WTC11 (cell line): ENCODE measurements at regions not wholly inside any gene's neighbourhood (a gene's known extent, or its start where the extent isn't known, plus 50 kb on each side); places are given as distances from the start of the nearest gene placed in this dataset.

Experiments used
- ATAC-seq: fragments of 200-7000 bp; cut with Tn5 transposase; 2 replicates; pipeline ENCODE4 v1.10.0; 2021; ENCODE audit warnings: mild to moderate bottlenecking, moderate library complexity
- CTCF ChIA-PET: fragments of 300-600 bp; sonication (Branson Sonifier 250); formaldehyde crosslinking; loops from one replicate; lab custom pipeline; 2021; ENCODE audit warnings: antibody characterized with exemption; lab: Charles Lee
- POLR2A ChIA-PET: fragments of 350-600 bp; sonication (Branson Sonifier 250); formaldehyde crosslinking; loops from one replicate; lab custom pipeline; 2021; ENCODE audit warnings: antibody characterized with exemption; lab: Charles Lee
- DNase-seq: peaks from one replicate; pipeline ENCODE4 v3.0.0; 2021; ENCODE audit warnings: low spot score
- H3K27ac Mint-ChIP-seq: 2 replicates; pipeline ENCODE4 v1.8.0; 2021; ENCODE audit warnings: mixed read lengths
- H3K27me3 Mint-ChIP-seq: 2 replicates; pipeline ENCODE4 v1.8.0; 2021; ENCODE audit warnings: low read depth, mild to moderate bottlenecking, moderate library complexity, mixed read lengths
- H3K36me3 Mint-ChIP-seq: 2 replicates; pipeline ENCODE4 v1.8.0; 2021; ENCODE audit warnings: mixed read lengths
- H3K4me1 Mint-ChIP-seq: 2 replicates; pipeline ENCODE4 v1.8.0; 2022; ENCODE audit warnings: mixed read lengths
- H3K4me3 Mint-ChIP-seq: 2 replicates; pipeline ENCODE4 v1.8.0; 2021; ENCODE audit warnings: mild to moderate bottlenecking, moderate library complexity, mixed read lengths
- H3K9me3 Mint-ChIP-seq: 2 replicates; pipeline ENCODE4 v1.8.0; 2021; ENCODE audit warnings: mixed read lengths
- ARID4B ChIP-seq: sonication (generic); formaldehyde crosslinking; IDR thresholded peaks from 2 replicates; pipeline ENCODE4 v1.8.0; 2023; ENCODE audit warnings: missing genetic modification reagents, mild to moderate bottlenecking, borderline replicate concordance
- ATF1 ChIP-seq: sonication (generic); formaldehyde crosslinking; IDR thresholded peaks from 2 replicates; pipeline ENCODE4 v1.8.1; 2023; ENCODE audit warnings: mild to moderate bottlenecking, moderate library complexity, missing genetic modification reagents
- ATF3 ChIP-seq: sonication (generic); formaldehyde crosslinking; conservative IDR thresholded peaks from 2 replicates; pipeline ENCODE4 v1.8.1; 2022; ENCODE audit warnings: mild to moderate bottlenecking, missing genetic modification reagents
- ETV6 ChIP-seq: sonication (generic); formaldehyde crosslinking; IDR thresholded peaks from 2 replicates; pipeline ENCODE4 v1.8.1; 2022; ENCODE audit warnings: mild to moderate bottlenecking, missing genetic modification reagents
- MXD4 ChIP-seq: fragments of 250-450 bp; sonication (Bioruptor Pico); IDR thresholded peaks from 2 replicates; pipeline ENCODE4 v1.8.0; 2021; ENCODE audit warnings: mild to moderate bottlenecking, moderate library complexity, borderline replicate concordance
- NFATC4 ChIP-seq: fragments of 250-450 bp; sonication (Bioruptor Pico); IDR thresholded peaks from 2 replicates; pipeline ENCODE4 v1.9.0; 2021; ENCODE audit warnings: mild to moderate bottlenecking
- NFYB ChIP-seq: sonication (generic); formaldehyde crosslinking; conservative IDR thresholded peaks from 2 replicates; pipeline ENCODE4 v1.8.0; 2022; ENCODE audit warnings: low read depth, missing genetic modification reagents
- NR1H2 ChIP-seq: sonication (generic); formaldehyde crosslinking; IDR thresholded peaks from 2 replicates; pipeline ENCODE4 v1.9.0; 2021; ENCODE audit warnings: mild to moderate bottlenecking, moderate library complexity, missing genetic modification reagents
- PRRX2 ChIP-seq: fragments of 250-450 bp; sonication (Bioruptor Pico); IDR thresholded peaks from 2 replicates; pipeline ENCODE4 v1.8.0; 2021; ENCODE audit warnings: mild to moderate bottlenecking
- SOX15 ChIP-seq: fragments of 250-450 bp; sonication (Bioruptor Pico); IDR thresholded peaks from 2 replicates; pipeline ENCODE4 v1.9.0; 2021; ENCODE audit warnings: mild to moderate bottlenecking
- ZBTB21 ChIP-seq: sonication (generic); formaldehyde crosslinking; IDR thresholded peaks from 2 replicates; pipeline ENCODE4 v1.8.1; 2023; ENCODE audit warnings: mild to moderate bottlenecking, missing genetic modification reagents, borderline replicate concordance
- ZNF121 ChIP-seq: sonication (generic); formaldehyde crosslinking; IDR thresholded peaks from 2 replicates; pipeline ENCODE4 v1.8.0; 2023; ENCODE audit warnings: missing genetic modification reagents
- ZNF219 ChIP-seq: sonication (generic); formaldehyde crosslinking; IDR thresholded peaks from 2 replicates; pipeline ENCODE4 v1.8.0; 2023; ENCODE audit warnings: missing genetic modification reagents, mild to moderate bottlenecking, borderline replicate concordance
- ZNF232 ChIP-seq: sonication (generic); formaldehyde crosslinking; IDR thresholded peaks from 2 replicates; pipeline ENCODE4 v1.8.0; 2022; ENCODE audit warnings: mild to moderate bottlenecking, missing genetic modification reagents
- ZNF425 ChIP-seq: fragments of 250-450 bp; sonication (Bioruptor Pico); conservative IDR thresholded peaks from 2 replicates; pipeline ENCODE4 v1.9.0; 2021; ENCODE audit warnings: mild to moderate bottlenecking
- ZSCAN18 ChIP-seq: fragments of 250-450 bp; sonication (Bioruptor Pico); IDR thresholded peaks from 2 replicates; pipeline ENCODE4 v2.1.2; 2022; ENCODE audit warnings: mild to moderate bottlenecking, moderate library complexity
- TF ChIP-seq, protein P1 (sequence below): sonication (generic); formaldehyde crosslinking; IDR thresholded peaks from 2 replicates; pipeline ENCODE4 v1.8.0; 2023; ENCODE audit warnings: missing genetic modification reagents
- TF ChIP-seq, protein P2 (sequence below): sonication (generic); formaldehyde crosslinking; IDR thresholded peaks from 2 replicates; pipeline ENCODE4 v1.8.1; 2023; ENCODE audit warnings: mild to moderate bottlenecking, missing genetic modification reagents, borderline replicate concordance

DNA sequence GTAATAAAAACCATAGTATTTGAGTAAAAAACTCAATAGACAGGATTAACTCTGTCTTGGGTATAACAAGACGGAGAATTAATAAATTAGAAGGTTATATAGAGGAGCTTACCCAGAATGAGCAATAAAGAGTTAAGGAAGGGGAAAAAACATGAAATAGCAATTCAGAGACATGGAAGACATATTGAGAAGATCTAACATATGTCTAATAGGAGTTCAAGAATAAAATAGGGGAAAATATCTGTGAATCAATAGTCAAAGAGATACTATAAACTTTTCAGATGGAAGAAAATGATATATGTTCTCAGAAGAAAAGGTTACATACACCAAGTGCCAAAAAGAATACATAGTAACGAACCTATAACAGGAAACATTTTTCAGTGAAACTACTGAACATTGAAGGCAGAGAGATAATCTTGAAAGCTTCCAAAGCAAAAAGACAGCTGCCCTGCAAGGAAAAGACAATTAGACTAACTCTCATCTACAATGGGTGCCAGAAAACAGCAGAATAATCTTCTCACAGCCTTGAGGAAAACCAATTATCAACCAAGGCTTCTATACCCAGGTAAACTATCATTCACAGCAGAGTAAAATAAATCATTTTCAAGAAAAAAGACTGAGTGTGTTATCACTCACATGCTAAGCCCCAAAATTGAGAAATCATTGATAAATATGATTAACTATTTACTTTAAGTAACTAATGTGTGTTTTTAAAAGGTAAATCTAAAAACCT, 106.0 kb downstream of the ENC1 start (continued):
- no peak for TF ChIP-seq ZNF425 (CRISPR knock-in tag)
- TF ChIP-seq, protein P1, sequence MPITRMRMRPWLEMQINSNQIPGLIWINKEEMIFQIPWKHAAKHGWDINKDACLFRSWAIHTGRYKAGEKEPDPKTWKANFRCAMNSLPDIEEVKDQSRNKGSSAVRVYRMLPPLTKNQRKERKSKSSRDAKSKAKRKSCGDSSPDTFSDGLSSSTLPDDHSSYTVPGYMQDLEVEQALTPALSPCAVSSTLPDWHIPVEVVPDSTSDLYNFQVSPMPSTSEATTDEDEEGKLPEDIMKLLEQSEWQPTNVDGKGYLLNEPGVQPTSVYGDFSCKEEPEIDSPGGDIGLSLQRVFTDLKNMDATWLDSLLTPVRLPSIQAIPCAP (CRISPR knock-in tag): no peak

DNA sequence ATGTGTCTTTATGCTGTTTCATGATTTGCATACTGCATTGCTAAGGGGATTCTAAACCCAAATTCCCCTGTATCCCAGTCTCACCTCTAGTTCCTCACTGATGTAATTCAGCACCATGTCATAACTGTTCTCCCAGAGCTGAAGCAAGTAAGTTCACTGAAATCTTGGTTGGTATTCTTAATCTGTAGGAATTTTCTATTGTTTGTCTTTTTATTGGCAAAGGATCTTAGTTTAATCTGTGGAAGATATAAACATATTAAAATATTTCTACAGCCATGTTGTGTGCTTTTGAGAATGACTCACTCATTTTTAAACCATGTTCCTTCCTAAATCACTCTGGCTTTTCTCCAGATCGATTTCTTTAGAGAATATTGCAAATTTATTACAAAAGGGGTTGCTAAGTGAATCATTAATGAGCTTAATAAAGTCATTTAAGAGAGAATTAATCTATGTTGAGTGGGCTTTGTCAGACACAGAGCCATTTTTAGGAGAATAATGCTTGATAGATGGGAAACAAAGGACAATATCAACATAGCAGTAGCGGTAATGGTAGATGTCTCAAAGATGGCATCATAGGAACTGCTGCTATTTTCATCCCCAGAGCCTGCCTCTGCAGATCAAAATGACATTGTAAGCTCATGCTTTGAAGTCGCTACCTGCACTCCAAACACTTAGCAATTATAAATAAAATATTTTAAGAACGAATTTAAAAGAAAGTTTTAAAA, 110.0 kb downstream of the ENC1 start:
- no peak for ATAC-seq
- no peak for DNase-seq
- TF ChIP-seq ZSCAN18 (no peak), ZNF121 (CRISPR knock-in tag) (no peak), NFATC4 (CRISPR knock-in tag) (no peak), ZBTB21 (CRISPR knock-in tag) (no peak), NR1H2 (CRISPR knock-in tag) (no peak), ZNF425 (CRISPR knock-in tag) (no peak), ZNF232 (no peak), PRRX2 (no peak), ARID4B (no peak), NFYB (no peak), ZNF219 (CRISPR knock-in tag) (no peak), SOX15 (CRISPR knock-in tag) (no peak), ETV6 (CRISPR knock-in tag) (no peak), ATF1 (no peak), ATF3 (CRISPR knock-in tag) (no peak), MXD4 (CRISPR knock-in tag) (no peak)
- TF ChIP-seq, protein P2, sequence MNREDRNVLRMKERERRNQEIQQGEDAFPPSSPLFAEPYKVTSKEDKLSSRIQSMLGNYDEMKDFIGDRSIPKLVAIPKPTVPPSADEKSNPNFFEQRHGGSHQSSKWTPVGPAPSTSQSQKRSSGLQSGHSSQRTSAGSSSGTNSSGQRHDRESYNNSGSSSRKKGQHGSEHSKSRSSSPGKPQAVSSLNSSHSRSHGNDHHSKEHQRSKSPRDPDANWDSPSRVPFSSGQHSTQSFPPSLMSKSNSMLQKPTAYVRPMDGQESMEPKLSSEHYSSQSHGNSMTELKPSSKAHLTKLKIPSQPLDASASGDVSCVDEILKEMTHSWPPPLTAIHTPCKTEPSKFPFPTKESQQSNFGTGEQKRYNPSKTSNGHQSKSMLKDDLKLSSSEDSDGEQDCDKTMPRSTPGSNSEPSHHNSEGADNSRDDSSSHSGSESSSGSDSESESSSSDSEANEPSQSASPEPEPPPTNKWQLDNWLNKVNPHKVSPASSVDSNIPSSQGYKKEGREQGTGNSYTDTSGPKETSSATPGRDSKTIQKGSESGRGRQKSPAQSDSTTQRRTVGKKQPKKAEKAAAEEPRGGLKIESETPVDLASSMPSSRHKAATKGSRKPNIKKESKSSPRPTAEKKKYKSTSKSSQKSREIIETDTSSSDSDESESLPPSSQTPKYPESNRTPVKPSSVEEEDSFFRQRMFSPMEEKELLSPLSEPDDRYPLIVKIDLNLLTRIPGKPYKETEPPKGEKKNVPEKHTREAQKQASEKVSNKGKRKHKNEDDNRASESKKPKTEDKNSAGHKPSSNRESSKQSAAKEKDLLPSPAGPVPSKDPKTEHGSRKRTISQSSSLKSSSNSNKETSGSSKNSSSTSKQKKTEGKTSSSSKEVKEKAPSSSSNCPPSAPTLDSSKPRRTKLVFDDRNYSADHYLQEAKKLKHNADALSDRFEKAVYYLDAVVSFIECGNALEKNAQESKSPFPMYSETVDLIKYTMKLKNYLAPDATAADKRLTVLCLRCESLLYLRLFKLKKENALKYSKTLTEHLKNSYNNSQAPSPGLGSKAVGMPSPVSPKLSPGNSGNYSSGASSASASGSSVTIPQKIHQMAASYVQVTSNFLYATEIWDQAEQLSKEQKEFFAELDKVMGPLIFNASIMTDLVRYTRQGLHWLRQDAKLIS: no peak

More for the DNA sequence above, 110.0 kb downstream of the ENC1 start:
- H3K9me3 Mint-ChIP-seq: peaks cover 65% of the 10 kb centered on the region
- POLR2A ChIA-PET: no interaction called here
- peaks cover 37% of the 10 kb centered on the region for H3K36me3 Mint-ChIP-seq
- H3K4me3 Mint-ChIP-seq: no peak overlapping the region
- no peak overlapping the region for H3K27ac Mint-ChIP-seq
- no peaks in the 10 kb centered on the region for H3K27me3 Mint-ChIP-seq
- CTCF ChIA-PET: no interaction called here
- peaks cover 1% of the 10 kb centered on the region for H3K4me1 Mint-ChIP-seq
